OCI-LY1 (cell line): ENCODE measurements at regions not wholly inside any gene's neighbourhood (a gene's known extent, or its start where the extent isn't known, plus 50 kb on each side); places are given as distances from the start of the nearest gene placed in this dataset.

Experiments
- CTCF ChIP-seq: fragments of 200-600 bp; sonication (generic), shearing (Covaris generic); IDR thresholded peaks from 2 replicates; pipeline ENCODE4 v1.5.1; 2017; ENCODE audit warnings: mild to moderate bottlenecking, antibody characterized with exemption, low read length, moderate library complexity, mixed read lengths
- EZH2 ChIP-seq: fragments of 200-600 bp; sonication (generic), shearing (Covaris generic); IDR thresholded peaks from 2 replicates; pipeline ENCODE4 v1.8.0; 2017; ENCODE audit warnings: borderline replicate concordance, mixed run types, mild to moderate bottlenecking, antibody characterized with exemption, low read length, moderate library complexity, mixed read lengths

GRCh38 chr1:29964718-29965533 is 728.6 kb downstream of the PTPRU start:
- TF ChIP-seq CTCF (no peak), EZH2 (no peak)
